Osteoblast (primary cell): ENCODE measurements at regions not wholly inside any gene's neighbourhood (a gene's known extent, or its start where the extent isn't known, plus 50 kb on each side); places are given as distances from the start of the nearest gene placed in this dataset.

ENCODE experiments used
- DNase-seq: peaks from one replicate; pipeline ENCODE4 v3.0.0; 2011; ENCODE audit warnings: low spot score, mixed read lengths; ENCODE audit not compliant: insufficient read length; ENCODE audit errors: missing footprints
- H2AFZ ChIP-seq: 2 replicates; pipeline ENCODE4 v1.6.0; 2011; ENCODE audit warnings: mild to moderate bottlenecking, low read length
- H3K27ac ChIP-seq: 2 replicates; pipeline ENCODE4 v1.5.1; 2011; ENCODE audit warnings: mild to moderate bottlenecking, low read depth, low read length, moderate library complexity
- H3K27me3 ChIP-seq: 2 replicates; pipeline ENCODE4 v1.6.0; 2012; ENCODE audit warnings: mild to moderate bottlenecking, control low read depth, inconsistent platforms, low read length, moderate library complexity; ENCODE audit not compliant: insufficient read depth
- H3K36me3 ChIP-seq: 2 replicates; pipeline ENCODE4 v1.5.1; 2011; ENCODE audit warnings: mild to moderate bottlenecking, low read length, control low read depth, moderate library complexity; ENCODE audit not compliant: insufficient read depth
- H3K4me1 ChIP-seq: 2 replicates; pipeline ENCODE4 v1.5.1; 2011; ENCODE audit warnings: mild to moderate bottlenecking, low read length, control low read depth, moderate library complexity; ENCODE audit not compliant: insufficient read depth
- H3K4me2 ChIP-seq: 2 replicates; pipeline ENCODE4 v1.6.0; 2011; ENCODE audit warnings: mild to moderate bottlenecking, low read length; ENCODE audit not compliant: insufficient read depth
- H3K4me3 ChIP-seq: fragments of 200-600 bp; sonication (generic); 3 replicates; pipeline ENCODE4 v1.5.1; 2012; ENCODE audit warnings: mild to moderate bottlenecking, low read length, inconsistent platforms; ENCODE audit not compliant: insufficient read depth
- H3K79me2 ChIP-seq: 2 replicates; pipeline ENCODE4 v1.6.0; 2012; ENCODE audit warnings: mild to moderate bottlenecking, low read length, control low read depth, inconsistent platforms; ENCODE audit not compliant: insufficient read depth
- H3K9me3 ChIP-seq: 2 replicates; pipeline ENCODE4 v1.5.1; 2011; ENCODE audit warnings: low read depth, low read length, control low read depth
- H4K20me1 ChIP-seq: 2 replicates; pipeline ENCODE4 v1.6.0; 2012; ENCODE audit warnings: mild to moderate bottlenecking, low read length, control low read depth; ENCODE audit not compliant: insufficient read depth
- CTCF ChIP-seq: IDR thresholded peaks from 2 replicates; pipeline ENCODE4 v1.5.1; 2011; ENCODE audit warnings: mild to moderate bottlenecking, low read depth, low read length, moderate library complexity; ENCODE audit errors: extremely low read depth

GRCh38 chr2:240256704-240257637, 116.5 kb upstream of the OTOS start:
- H3K4me1 ChIP-seq = no peaks in the 10 kb centered on the region
- TF ChIP-seq CTCF = peak; percentile 9

GRCh38 chr2:240257940-240258580, 117.6 kb upstream of the OTOS start:
- H3K79me2 ChIP-seq = no peaks in the 10 kb centered on the region
- H3K4me3 ChIP-seq = no peak overlapping the region
- no peaks in the 10 kb centered on the region for H4K20me1 ChIP-seq
- no peaks in the 10 kb centered on the region for H3K9me3 ChIP-seq
- no peak for TF ChIP-seq CTCF
- H3K27me3 ChIP-seq = no peaks in the 10 kb centered on the region
- H3K36me3 ChIP-seq = no peaks in the 10 kb centered on the region
- H3K4me2 ChIP-seq = no peak overlapping the region
- H3K4me1 ChIP-seq = no peaks in the 10 kb centered on the region
- H3K27ac ChIP-seq = no peak overlapping the region
- H2AFZ ChIP-seq = no peak overlapping the region
- DNase-seq = peak; percentile 67

More at GRCh38 chr2:240256704-240257637, 116.5 kb upstream of the OTOS start:
- Histone ChIP-seq H3K4me3 (no peak overlapping the region), H2AFZ (no peak overlapping the region), H4K20me1 (no peaks in the 10 kb centered on the region), H3K79me2 (no peaks in the 10 kb centered on the region), H3K27me3 (no peaks in the 10 kb centered on the region), H3K27ac (no peak overlapping the region), H3K4me2 (no peak overlapping the region), H3K36me3 (no peaks in the 10 kb centered on the region), H3K9me3 (no peaks in the 10 kb centered on the region)
- DNase-seq = peak; percentile 49

- Histone ChIP-seq H3K27ac (no peak overlapping the region), H2AFZ (no peak overlapping the region)
- TF ChIP-seq CTCF = no peak
Observed at GRCh38 chr2:240258685-240259084, 118.2 kb upstream of the OTOS start.

More at GRCh38 chr2:240258685-240259084, 118.2 kb upstream of the OTOS start:
- no peaks in the 10 kb centered on the region for H3K36me3 ChIP-seq
- H3K27me3 ChIP-seq = no peaks in the 10 kb centered on the region
- H3K79me2 ChIP-seq = no peaks in the 10 kb centered on the region
- no peaks in the 10 kb centered on the region for H3K4me1 ChIP-seq
- no peaks in the 10 kb centered on the region for H4K20me1 ChIP-seq
- no peak overlapping the region for H3K4me3 ChIP-seq
- H3K4me2 ChIP-seq = no peak overlapping the region
- H3K9me3 ChIP-seq = no peaks in the 10 kb centered on the region
- DNase-seq = no peak
